T-helper 17 cell (primary cell): ENCODE measurements at regions not wholly inside any gene's neighbourhood (a gene's known extent, or its start where the extent isn't known, plus 50 kb on each side); places are given as distances from the start of the nearest gene placed in this dataset.
"Not testable (repeated sequence)": the region's sequence is repeated elsewhere in the genome, so short reads cannot be mapped to it uniquely, and the experiment has no call there.

Source experiments
- ATAC-seq: fragments of 150-1000 bp; cut with Tn5 transposase; 2 replicates; pipeline ENCODE4 v1.10.0; 2021; ENCODE audit warnings: mild to moderate bottlenecking, moderate library complexity
- DNase-seq, 3 donors: peaks; one replicate each; pipeline versions ENCODE4 v3.0.0 to v3.0.0-alpha.2; 2020 to 2021
- H3K9me3 ChIP-seq: one replicate; pipeline ENCODE4 v1.7.0; 2013; ENCODE audit warnings: low read length, mild to moderate bottlenecking; ENCODE audit not compliant: control insufficient read depth, poor library complexity, severe bottlenecking
- H3K27ac Mint-ChIP-seq: one replicate; pipeline ENCODE4 v1.8.0; 2022; ENCODE audit warnings: mild to moderate bottlenecking, moderate library complexity, mixed read lengths
- H3K27me3 Mint-ChIP-seq: one replicate; pipeline ENCODE4 v1.8.0; 2022; ENCODE audit warnings: mixed read lengths
- H3K36me3 Mint-ChIP-seq: one replicate; pipeline ENCODE4 v1.8.0; 2022; ENCODE audit warnings: low read depth, mixed read lengths
- H3K4me1 Mint-ChIP-seq: one replicate; pipeline ENCODE4 v1.8.0; 2022; ENCODE audit warnings: mild to moderate bottlenecking, mixed read lengths
- H3K4me3 Mint-ChIP-seq: one replicate; pipeline ENCODE4 v1.8.0; 2022; ENCODE audit warnings: mild to moderate bottlenecking, moderate library complexity, mixed read lengths

GRCh38 chr18:67805261-67805660 lies 288.7 kb upstream of the DSEL start:
- H3K36me3 Mint-ChIP-seq: no peaks in the 10 kb centered on the region
- no peak for ATAC-seq
- no peak for DNase-seq
- no peaks in the 10 kb centered on the region for H3K9me3 ChIP-seq
- H3K27me3 Mint-ChIP-seq: no peaks in the 10 kb centered on the region
- H3K4me1 Mint-ChIP-seq: no peaks in the 10 kb centered on the region
- H3K4me3 Mint-ChIP-seq: no peak overlapping the region
- H3K27ac Mint-ChIP-seq: no peak overlapping the region

- no peak overlapping the region for H3K27ac Mint-ChIP-seq
- DNase-seq (no peak), ATAC-seq (no peak)
- no peaks in the 10 kb centered on the region for H3K27me3 Mint-ChIP-seq
- no peaks in the 10 kb centered on the region for H3K36me3 Mint-ChIP-seq
- H3K4me1 Mint-ChIP-seq: no peaks in the 10 kb centered on the region
- H3K4me3 Mint-ChIP-seq: no peak overlapping the region
- H3K9me3 ChIP-seq: no peaks in the 10 kb centered on the region
Observed at GRCh38 chr18:67794521-67794920, 278.0 kb upstream of the DSEL start.

DNA sequence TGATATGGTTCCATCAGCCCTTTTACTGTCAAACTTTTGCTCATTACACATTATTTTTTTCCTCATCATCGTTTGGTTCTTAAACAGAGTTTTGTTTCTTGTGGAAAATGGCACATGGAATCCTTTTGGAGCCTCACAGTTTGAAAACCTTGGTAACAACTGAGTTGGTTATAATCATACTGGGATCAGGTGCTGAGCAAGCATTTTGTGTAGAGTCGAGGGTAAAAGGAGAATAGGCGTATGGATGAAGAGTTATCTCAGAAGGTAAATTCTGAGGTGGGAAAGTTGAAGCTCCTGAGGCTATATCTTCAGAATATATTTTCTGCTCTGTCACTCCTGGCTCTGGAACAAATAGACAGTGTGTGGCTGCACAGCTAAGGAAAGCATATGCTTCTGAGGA lies 274.0 kb upstream of the DSEL start:
- ATAC-seq: no peak
- Mint-ChIP-seq H3K27me3 (no peaks in the 10 kb centered on the region), H3K4me3 (no peak overlapping the region), H3K4me1 (no peaks in the 10 kb centered on the region), H3K27ac (no peak overlapping the region), H3K36me3 (peaks cover 3% of the 10 kb centered on the region)
- no peaks in the 10 kb centered on the region for H3K9me3 ChIP-seq
- no peak for DNase-seq

DNA sequence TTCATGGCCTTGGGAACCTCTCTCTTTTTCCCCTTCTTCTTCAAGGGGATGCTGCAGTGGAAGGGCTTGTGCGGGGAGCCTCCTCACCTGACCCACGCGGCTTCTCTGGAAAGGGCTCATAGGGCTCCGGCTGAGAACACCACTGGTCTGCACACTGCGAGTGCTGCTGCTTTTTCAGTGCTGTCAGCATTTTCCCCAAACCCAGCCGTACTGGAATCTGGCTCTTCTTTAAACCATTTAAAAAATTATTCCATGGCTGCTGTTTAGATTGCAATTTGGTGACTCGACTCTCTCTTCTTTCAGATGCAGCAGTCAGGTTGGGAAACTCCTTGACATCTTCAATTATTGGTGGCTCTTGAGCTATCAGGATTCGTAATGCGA lies 272.6 kb upstream of the DSEL start:
- Mint-ChIP-seq H3K36me3 (peaks cover 3% of the 10 kb centered on the region), H3K27ac (no peak overlapping the region), H3K27me3 (no peaks in the 10 kb centered on the region), H3K4me3 (no peak overlapping the region), H3K4me1 (no peaks in the 10 kb centered on the region)
- DNase-seq (no peak), ATAC-seq (no peak)
- H3K9me3 ChIP-seq: no peaks in the 10 kb centered on the region

GRCh38 chr18:67788310-67789164 lies 272.0 kb upstream of the DSEL start:
- Mint-ChIP-seq H3K36me3 (peaks cover 3% of the 10 kb centered on the region), H3K4me3 (no peak overlapping the region), H3K4me1 (no peaks in the 10 kb centered on the region), H3K27me3 (no peaks in the 10 kb centered on the region), H3K27ac (no peak overlapping the region)
- DNase-seq: no peak
- ATAC-seq: no peak
- no peaks in the 10 kb centered on the region for H3K9me3 ChIP-seq

DNA sequence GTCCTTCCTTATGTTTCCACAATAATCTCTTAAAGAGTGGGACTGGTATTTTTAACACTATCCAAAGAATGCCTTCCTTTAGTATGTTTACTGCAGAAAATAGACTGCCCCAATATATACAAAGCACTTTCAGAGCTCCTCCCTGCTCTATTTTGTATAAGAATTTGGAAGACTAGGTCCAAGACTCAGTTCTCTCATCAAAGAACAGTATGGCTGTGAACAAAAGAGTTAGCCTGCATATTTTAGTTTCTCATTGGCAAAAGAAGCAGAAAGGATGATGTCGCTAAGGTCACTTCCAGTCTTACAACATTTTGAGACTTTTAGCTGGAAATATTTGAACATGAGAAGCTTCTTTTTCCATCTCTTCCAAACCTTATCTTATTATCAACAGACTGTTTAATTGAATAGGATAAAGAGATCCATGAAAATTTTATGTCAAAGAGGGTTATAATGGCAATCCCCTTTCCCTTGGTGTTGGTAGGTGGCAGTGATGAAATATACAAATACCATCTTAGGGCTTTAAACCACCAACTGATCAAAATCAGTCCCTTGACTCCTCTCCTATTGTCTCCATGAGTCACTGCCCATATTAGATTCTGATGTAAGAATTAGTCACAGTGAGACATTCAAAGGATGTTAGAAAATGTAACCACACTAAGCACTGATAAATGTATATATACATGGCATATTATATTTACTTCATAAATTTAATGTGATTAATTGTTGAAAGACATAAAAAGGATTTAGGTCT lies 266.9 kb upstream of the DSEL start:
- Mint-ChIP-seq H3K4me3 (no peak overlapping the region), H3K4me1 (no peaks in the 10 kb centered on the region), H3K27ac (no peak overlapping the region), H3K27me3 (no peaks in the 10 kb centered on the region), H3K36me3 (peaks cover 3% of the 10 kb centered on the region)
- DNase-seq (no peak), ATAC-seq (no peak)
- no peaks in the 10 kb centered on the region for H3K9me3 ChIP-seq

- H3K27ac Mint-ChIP-seq: no peak overlapping the region
- no peak for DNase-seq
- no peaks in the 10 kb centered on the region for H3K4me1 Mint-ChIP-seq
- H3K4me3 Mint-ChIP-seq: no peak overlapping the region
- no peaks in the 10 kb centered on the region for H3K36me3 Mint-ChIP-seq
- no peaks in the 10 kb centered on the region for H3K27me3 Mint-ChIP-seq
- no peaks in the 10 kb centered on the region for H3K9me3 ChIP-seq
- ATAC-seq: no peak
Observed at GRCh38 chr18:67778016-67778415, 261.5 kb upstream of the DSEL start.

GRCh38 chr18:67776929-67777328 lies 260.4 kb upstream of the DSEL start:
- H3K4me1 Mint-ChIP-seq: no peaks in the 10 kb centered on the region
- no peak overlapping the region for H3K4me3 Mint-ChIP-seq
- ATAC-seq: no peak
- no peaks in the 10 kb centered on the region for H3K27me3 Mint-ChIP-seq
- H3K27ac Mint-ChIP-seq: no peak overlapping the region
- H3K9me3 ChIP-seq: no peaks in the 10 kb centered on the region
- DNase-seq: no peak
- H3K36me3 Mint-ChIP-seq: no peaks in the 10 kb centered on the region

GRCh38 chr18:67771271-67771670 lies 254.8 kb upstream of the DSEL start:
- DNase-seq: no peak
- Mint-ChIP-seq H3K36me3 (no peaks in the 10 kb centered on the region), H3K4me1 (no peaks in the 10 kb centered on the region), H3K27ac (no peak overlapping the region), H3K27me3 (no peaks in the 10 kb centered on the region), H3K4me3 (no peak overlapping the region)
- H3K9me3 ChIP-seq: no peaks in the 10 kb centered on the region
- no peak for ATAC-seq

DNA sequence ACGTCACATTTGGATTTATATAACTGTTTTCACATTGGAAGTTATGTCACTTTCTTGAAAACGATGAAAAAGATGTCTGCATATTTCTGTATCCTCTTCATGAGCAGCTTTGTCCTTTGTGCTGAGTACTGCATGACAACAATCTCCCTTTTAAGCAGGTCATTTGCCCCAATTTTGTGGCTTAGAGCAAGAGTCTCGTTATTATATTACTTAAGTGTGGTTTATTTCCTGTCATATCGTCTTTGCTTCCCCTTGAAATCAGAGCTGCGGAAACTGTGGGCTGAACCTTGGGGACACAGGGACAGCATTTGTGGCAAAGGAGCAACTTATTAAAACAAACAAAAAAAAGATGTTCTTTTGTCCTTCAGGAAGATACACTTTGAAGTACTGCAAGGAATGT lies 254.0 kb upstream of the DSEL start:
- Mint-ChIP-seq H3K27ac (no peak overlapping the region), H3K36me3 (no peaks in the 10 kb centered on the region), H3K4me1 (no peaks in the 10 kb centered on the region), H3K4me3 (no peak overlapping the region), H3K27me3 (no peaks in the 10 kb centered on the region)
- DNase-seq (no peak), ATAC-seq (no peak)
- H3K9me3 ChIP-seq: no peaks in the 10 kb centered on the region

- Mint-ChIP-seq H3K36me3 (no peaks in the 10 kb centered on the region), H3K27ac (no peak overlapping the region), H3K4me3 (no peak overlapping the region), H3K27me3 (no peaks in the 10 kb centered on the region), H3K4me1 (no peaks in the 10 kb centered on the region)
- ATAC-seq (no peak), DNase-seq (no peak)
- no peaks in the 10 kb centered on the region for H3K9me3 ChIP-seq
Observed at GRCh38 chr18:67766930-67767329, 250.4 kb upstream of the DSEL start.

DNA sequence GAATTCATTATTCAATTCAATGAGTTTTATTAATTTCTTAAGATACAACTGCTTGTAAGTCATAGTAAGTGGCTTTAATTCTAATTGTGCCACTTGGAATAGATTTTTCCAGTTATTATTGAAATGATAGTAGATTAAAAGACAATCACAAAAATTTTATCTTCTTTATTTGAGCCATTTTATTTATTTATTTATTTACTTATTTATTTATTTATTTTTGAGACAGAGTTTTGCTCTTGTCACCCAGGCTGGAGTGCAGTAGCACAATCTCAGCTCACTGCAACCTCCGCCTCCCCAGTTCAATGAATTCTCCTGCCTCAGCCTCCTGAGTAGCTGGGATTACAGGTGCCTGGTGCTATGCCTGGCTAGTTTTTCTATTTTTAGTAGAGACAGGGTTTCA lies 235.7 kb upstream of the DSEL start:
- not testable (repeated sequence) for DNase-seq, H3K27ac Mint-ChIP-seq, H3K9me3 ChIP-seq, H3K4me1 Mint-ChIP-seq, ATAC-seq, H3K4me3 Mint-ChIP-seq, H3K36me3 Mint-ChIP-seq, H3K27me3 Mint-ChIP-seq

- no peaks in the 10 kb centered on the region for H3K36me3 Mint-ChIP-seq
- H3K27me3 Mint-ChIP-seq: no peaks in the 10 kb centered on the region
- no peak overlapping the region for H3K27ac Mint-ChIP-seq
- no peak overlapping the region for H3K4me3 Mint-ChIP-seq
- no peak for ATAC-seq
- DNase-seq: no peak
- H3K9me3 ChIP-seq: no peaks in the 10 kb centered on the region
- no peaks in the 10 kb centered on the region for H3K4me1 Mint-ChIP-seq
Observed at GRCh38 chr18:67742954-67743353, 226.4 kb upstream of the DSEL start.

DNA sequence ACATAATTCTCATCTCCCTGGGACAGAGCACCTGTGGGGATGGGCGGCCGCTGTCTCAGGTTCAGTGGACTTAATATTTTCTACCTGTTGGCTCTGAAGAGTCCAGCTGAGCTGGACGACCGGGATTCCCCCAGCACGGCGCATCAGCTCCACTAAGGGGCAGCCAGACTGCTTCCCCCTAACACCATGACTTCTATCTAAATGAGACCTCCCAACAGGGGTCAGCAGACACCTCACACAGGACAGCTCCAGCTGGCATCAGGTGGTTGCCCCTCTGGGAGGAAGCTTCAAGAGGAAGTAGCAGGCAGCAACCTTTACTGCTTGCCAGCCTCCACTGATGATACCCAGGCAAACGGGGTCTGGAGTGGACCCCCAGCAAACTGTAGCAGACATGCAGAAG lies 226.0 kb upstream of the DSEL start:
- H3K4me3 Mint-ChIP-seq: no peak overlapping the region
- H3K36me3 Mint-ChIP-seq: no peaks in the 10 kb centered on the region
- H3K9me3 ChIP-seq: no peaks in the 10 kb centered on the region
- no peak overlapping the region for H3K27ac Mint-ChIP-seq
- no peak for ATAC-seq
- no peak for DNase-seq
- no peaks in the 10 kb centered on the region for H3K27me3 Mint-ChIP-seq
- H3K4me1 Mint-ChIP-seq: no peaks in the 10 kb centered on the region
